Esophagus muscularis mucosa (tissue), 4 donors: ENCODE measurements at regions not wholly inside any gene's neighbourhood (a gene's known extent, or its start where the extent isn't known, plus 50 kb on each side); places are given as distances from the start of the nearest gene placed in this dataset.
A peak's percentile ranks its signal among the peaks of the same experiment; 100 is the strongest.

Source experiments
- DNase-seq: peaks from one replicate; pipeline ENCODE4 v3.0.0-alpha.2; 2017; ENCODE audit errors: extremely low spot score
- H3K27ac ChIP-seq, 4 donors: fragments of 200-600 bp; sonication (generic); replicated peaks in 1 of 4; 1 replicate in 3 of 4; 2 replicates in 1 of 4; pipeline ENCODE4 v1.5.1; 2016 to 2019; ENCODE audit warnings: mild to moderate bottlenecking in 1 of 4
- H3K27me3 ChIP-seq, 4 donors: fragments of 200-600 bp; sonication (generic); one replicate each; pipeline versions ENCODE4 v1.5.1 to v1.6.0; 2016 to 2019
- H3K36me3 ChIP-seq, 4 donors: fragments of 200-600 bp; sonication (generic); one replicate each; pipeline ENCODE4 v1.5.1; 2016 to 2019
- H3K4me1 ChIP-seq, 4 donors: fragments of 200-600 bp; sonication (generic); one replicate each; pipeline ENCODE4 v1.5.1; 2016 to 2019
- H3K4me3 ChIP-seq, 4 donors: fragments of 200-600 bp; sonication (generic); 1 replicate in 2 of 4; 2 replicates in 2 of 4; pipeline ENCODE4 v1.5.1; 2016 to 2019; ENCODE audit warnings: mild to moderate bottlenecking in 4 of 4, moderate library complexity in 1 of 4
- H3K9me3 ChIP-seq, 4 donors: fragments of 200-600 bp; sonication (generic); 1 replicate in 3 of 4; 2 replicates in 1 of 4; pipeline ENCODE4 v1.5.1; 2016 to 2019
- CTCF ChIP-seq, 3 experiments: fragments of 200-600 bp in 2 of 3; fragments of 450-650 bp in 1 of 3; sonication (generic) in 2 of 3; IDR thresholded peaks; one replicate each; pipeline ENCODE4 v1.5.1; 2017 to 2019; ENCODE audit warnings: antibody characterized with exemption in 3 of 3, mild to moderate bottlenecking in 2 of 3, moderate library complexity in 1 of 3
- EP300 ChIP-seq: sonication (generic); formaldehyde crosslinking; IDR thresholded peaks from one replicate; pipeline ENCODE4 v1.6.1; 2017; ENCODE audit warnings: antibody characterized with exemption
- POLR2A ChIP-seq: fragments of 450-650 bp; IDR thresholded peaks from one replicate; pipeline ENCODE4 v1.6.1; 2017; ENCODE audit warnings: antibody characterized with exemption, moderate library complexity, mild to moderate bottlenecking, low read depth
- POLR2AphosphoS5 ChIP-seq, 2 donors: sonication (generic); formaldehyde crosslinking; IDR thresholded peaks; one replicate each; pipeline ENCODE4 v1.6.1; 2017; ENCODE audit warnings: antibody characterized with exemption in 2 of 2
- WGBS: methylation state at CpG from one replicate; pipeline ENCODE4 v1.1.5; 2018; 5-methylcytosine and 5-hydroxymethylcytosine counted together
- intact Hi-C: fragments of 100-400 bp; cut with DNase I; formaldehyde crosslinking; loops from one replicate; pipeline ENCODE4 v1.15.1; 2023

- no peak for TF ChIP-seq CTCF (IDR thresholded peaks at IDR 0.05)
- TF ChIP-seq POLR2A, result no peak
- no peak for TF ChIP-seq EP300
- no peak for TF ChIP-seq POLR2AphosphoS5 (IDR thresholded peaks at IDR 0.05)
- peaks cover 13 to 16% (median 13%) of the 10 kb centered on the region in 4 donors for H3K4me1 ChIP-seq
- 91% methylated on average over 1 of the region's 1 CpG for WGBS
- H3K9me3 ChIP-seq, result peaks cover 0 to 7% (median 3%) of the 10 kb centered on the region in 4 donors
- H3K27ac ChIP-seq, result no peak overlapping the region
- intact Hi-C loops, result no loop called here
- no peaks in the 10 kb centered on the region for H3K36me3 ChIP-seq
- H3K27me3 ChIP-seq, result no peaks in the 10 kb centered on the region
- no peak overlapping the region for H3K4me3 ChIP-seq
- no peak for DNase-seq
Observed at GRCh38 chr3:187927565-187927964, 182.3 kb upstream of the BCL6 start.

- H3K4me3 ChIP-seq, result no peak overlapping the region
- WGBS, result 50% methylated on average over 8 of the region's 8 CpGs
- no peak for DNase-seq
- peaks cover 13 to 16% (median 13%) of the 10 kb centered on the region in 4 donors for H3K4me1 ChIP-seq
- H3K27ac ChIP-seq, result peak overlapping the region in 1 of 4 donors; percentile 12
- H3K27me3 ChIP-seq, result no peaks in the 10 kb centered on the region
- H3K36me3 ChIP-seq, result no peaks in the 10 kb centered on the region
- TF ChIP-seq POLR2A (no peak), CTCF (IDR thresholded peaks at IDR 0.05) (no peak), POLR2AphosphoS5 (IDR thresholded peaks at IDR 0.05) (no peak), EP300 (no peak)
- H3K9me3 ChIP-seq, result peaks cover 0 to 6% (median 3%) of the 10 kb centered on the region in 4 donors
- intact Hi-C loops, result no loop called here
Observed at GRCh38 chr3:187929112-187929816, 184.0 kb upstream of the BCL6 start.

- Histone ChIP-seq H3K4me3 (no peak overlapping the region), H3K27me3 (no peaks in the 10 kb centered on the region), H3K9me3 (no peaks in the 10 kb centered on the region), H3K27ac (no peak overlapping the region), H3K36me3 (no peaks in the 10 kb centered on the region), H3K4me1 (peaks cover 13 to 16% (median 13%) of the 10 kb centered on the region in 4 donors)
- intact Hi-C loops, result no loop called here
- WGBS, result 78% methylated on average over 3 of the region's 3 CpGs
- DNase-seq, result no peak
- no peak for TF ChIP-seq POLR2A
- TF ChIP-seq POLR2AphosphoS5 (IDR thresholded peaks at IDR 0.05), result no peak
- no peak for TF ChIP-seq EP300
- no peak for TF ChIP-seq CTCF (IDR thresholded peaks at IDR 0.05)
Observed at GRCh38 chr3:187930021-187930420, 184.8 kb upstream of the BCL6 start.

GRCh38 chr3:187931101-187931500, 185.8 kb upstream of the BCL6 start:
- TF ChIP-seq CTCF (IDR thresholded peaks at IDR 0.05) (no peak), POLR2A (no peak), EP300 (no peak), POLR2AphosphoS5 (IDR thresholded peaks at IDR 0.05) (no peak)
- WGBS, result 97% methylated on average over 4 of the region's 4 CpGs
- intact Hi-C loops, result no loop called here

GRCh38 chr3:187931770-187932278, 186.6 kb upstream of the BCL6 start:
- no peak overlapping the region for H3K27ac ChIP-seq
- 80% methylated on average over 4 of the region's 4 CpGs for WGBS

More at GRCh38 chr3:187931101-187931500, 185.8 kb upstream of the BCL6 start:
- no peak overlapping the region for H3K4me3 ChIP-seq
- no peaks in the 10 kb centered on the region for H3K36me3 ChIP-seq
- no peaks in the 10 kb centered on the region for H3K27me3 ChIP-seq
- DNase-seq, result no peak
- peaks cover 13 to 16% (median 13%) of the 10 kb centered on the region in 4 donors for H3K4me1 ChIP-seq
- no peak overlapping the region for H3K27ac ChIP-seq
- H3K9me3 ChIP-seq, result no peaks in the 10 kb centered on the region

More at GRCh38 chr3:187931770-187932278, 186.6 kb upstream of the BCL6 start:
- no peak for DNase-seq
- Histone ChIP-seq H3K36me3 (no peaks in the 10 kb centered on the region), H3K4me1 (peaks cover 13 to 16% (median 13%) of the 10 kb centered on the region in 4 donors), H3K27me3 (no peaks in the 10 kb centered on the region), H3K9me3 (no peaks in the 10 kb centered on the region), H3K4me3 (no peak overlapping the region)
- intact Hi-C loops, result no loop called here
- no peak for TF ChIP-seq POLR2A
- TF ChIP-seq CTCF (IDR thresholded peaks at IDR 0.05), result no peak
- TF ChIP-seq POLR2AphosphoS5 (IDR thresholded peaks at IDR 0.05), result no peak
- no peak for TF ChIP-seq EP300
